Activated CD4-positive, alpha-beta T cell treated with anti-CD3 and anti-CD28 coated beads, Interleukin-2, amount 50 U/mL, for 16 hours (primary cell): ENCODE measurements at regions not wholly inside any gene's neighbourhood (a gene's known extent, or its start where the extent isn't known, plus 50 kb on each side); places are given as distances from the start of the nearest gene placed in this dataset.
"Not testable (repeated sequence)": the region's sequence is repeated elsewhere in the genome, so short reads cannot be mapped to it uniquely, and the experiment has no call there.

ENCODE experiments used
- DNase-seq: peaks from one replicate; pipeline ENCODE4 v3.0.0-alpha.2; 2020

GRCh38 chr2:90238505-90239230 is 1547.2 kb downstream of the RPIA start:
- not testable (repeated sequence) for DNase-seq

DNA sequence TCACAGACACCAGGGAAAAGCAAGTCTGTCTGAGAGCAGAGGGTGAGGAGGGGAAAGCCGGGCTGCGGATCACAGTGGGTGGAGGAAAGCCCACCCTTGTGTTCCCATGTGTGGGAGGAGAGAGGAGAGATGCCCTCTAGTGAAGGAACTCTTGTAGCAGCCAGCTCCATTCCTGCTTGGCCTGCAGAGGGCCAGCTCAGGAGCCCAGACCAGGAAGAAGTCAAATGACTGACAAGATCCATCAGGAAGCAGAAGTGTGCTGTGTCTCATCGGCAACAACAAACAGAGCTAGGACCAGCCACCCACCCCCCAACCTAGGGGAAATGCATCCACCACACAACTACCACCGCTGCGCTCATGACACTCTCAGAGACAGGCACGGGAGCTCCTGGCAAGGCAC is 1548.3 kb downstream of the RPIA start:
- not testable (repeated sequence) for DNase-seq

DNA sequence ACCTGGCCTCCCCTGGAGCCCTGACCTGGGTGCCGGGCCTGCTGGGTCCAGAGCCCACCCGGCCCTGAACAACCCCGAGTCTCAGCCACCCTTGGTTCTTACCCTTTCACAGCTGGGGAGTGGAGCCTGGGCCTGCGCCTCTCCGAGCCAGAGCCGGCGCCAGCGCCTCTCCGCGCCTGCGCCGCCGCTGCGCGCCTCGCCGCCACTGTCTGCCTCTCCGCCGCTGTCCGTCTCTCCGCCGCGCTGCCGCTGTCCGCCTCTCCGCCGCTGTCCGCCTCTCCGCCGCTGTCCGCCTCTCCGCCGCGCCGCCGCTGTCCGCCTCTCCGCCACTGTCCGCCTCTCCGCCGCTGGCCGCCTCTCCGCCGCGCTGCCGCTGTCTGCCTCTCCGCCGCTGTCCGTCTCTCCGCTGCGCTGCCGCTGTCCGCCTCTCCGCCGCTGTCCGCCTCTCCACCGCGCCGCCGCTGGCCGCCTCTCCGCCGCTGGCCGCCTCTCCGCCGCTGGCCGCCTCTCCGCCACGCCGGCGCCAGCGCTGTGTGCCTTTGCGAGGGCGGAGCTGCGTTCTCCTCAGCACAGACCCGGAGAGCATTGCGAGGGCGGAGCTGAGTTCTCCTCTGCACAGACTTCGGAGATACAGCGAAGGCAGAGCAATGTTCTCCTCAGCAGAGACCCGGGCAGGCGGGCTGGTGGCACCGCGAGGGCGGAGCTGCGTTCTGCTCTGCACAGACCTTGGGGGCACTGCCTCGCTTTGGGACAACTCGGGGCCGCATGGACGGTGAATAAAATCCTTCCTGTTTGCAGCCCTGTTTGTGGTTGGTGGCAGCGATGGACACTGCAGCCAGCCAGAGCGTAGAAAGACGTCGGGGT is 1553.7 kb downstream of the RPIA start:
- DNase-seq = not testable (repeated sequence)

DNA sequence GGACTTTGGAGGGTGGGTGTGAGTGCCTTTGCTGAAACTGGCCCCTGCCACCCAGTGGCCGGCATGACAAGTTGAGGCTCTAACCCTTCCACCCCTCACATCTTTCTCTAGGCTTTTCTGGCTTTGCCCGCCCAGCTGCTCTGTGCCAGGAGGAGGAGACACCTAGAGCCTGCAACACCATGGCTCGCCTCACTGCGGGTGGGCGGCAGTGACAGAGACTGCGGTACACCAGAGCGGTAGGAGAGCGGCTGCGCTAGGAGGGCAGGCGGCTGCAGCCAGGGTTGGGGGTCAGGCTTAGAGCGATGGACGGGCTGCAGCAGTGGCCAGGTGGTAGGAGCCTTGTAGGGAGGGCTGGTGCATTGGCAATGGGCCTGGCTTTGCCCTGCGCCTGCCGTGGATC is 1556.9 kb downstream of the RPIA start:
- not testable (repeated sequence) for DNase-seq

- not testable (repeated sequence) for DNase-seq
Measured at GRCh38 chr2:90250350-90250749, 1558.9 kb downstream of the RPIA start.

GRCh38 chr2:90251576-90251975 is 1560.1 kb downstream of the RPIA start:
- not testable (repeated sequence) for DNase-seq

- DNase-seq = not testable (repeated sequence)
Measured at GRCh38 chr2:90253306-90253705, 1561.8 kb downstream of the RPIA start.

DNA sequence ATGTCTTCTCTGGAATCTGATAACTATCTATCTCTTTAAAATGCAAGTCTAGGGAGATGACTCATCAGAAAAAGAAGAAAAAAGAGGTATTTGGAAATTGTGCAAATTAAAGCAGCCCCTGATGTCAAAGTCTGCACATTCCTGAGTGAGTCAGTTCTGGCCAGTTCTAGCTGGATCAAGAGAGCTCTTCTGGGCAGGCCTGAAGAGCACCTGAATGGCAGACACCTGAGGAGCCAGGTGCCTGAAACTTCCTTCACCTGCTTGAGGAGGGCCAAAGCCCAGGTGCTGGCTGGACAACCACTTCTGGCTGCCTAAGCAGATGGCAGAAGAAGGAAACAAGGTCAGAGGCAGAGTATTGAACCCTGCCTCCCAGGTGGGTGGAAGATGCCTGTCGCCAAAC is 1575.4 kb downstream of the RPIA start:
- not testable (repeated sequence) for DNase-seq

GRCh38 chr2:90287751-90288150 is 1596.3 kb downstream of the RPIA start:
- not testable (repeated sequence) for DNase-seq

GRCh38 chr2:90288396-90288795 is 1596.9 kb downstream of the RPIA start:
- not testable (repeated sequence) for DNase-seq

- DNase-seq = not testable (repeated sequence)
Measured at GRCh38 chr2:90289291-90289980, 1598.0 kb downstream of the RPIA start.

GRCh38 chr2:90290701-90291100 is 1599.2 kb downstream of the RPIA start:
- DNase-seq = not testable (repeated sequence)

DNA sequence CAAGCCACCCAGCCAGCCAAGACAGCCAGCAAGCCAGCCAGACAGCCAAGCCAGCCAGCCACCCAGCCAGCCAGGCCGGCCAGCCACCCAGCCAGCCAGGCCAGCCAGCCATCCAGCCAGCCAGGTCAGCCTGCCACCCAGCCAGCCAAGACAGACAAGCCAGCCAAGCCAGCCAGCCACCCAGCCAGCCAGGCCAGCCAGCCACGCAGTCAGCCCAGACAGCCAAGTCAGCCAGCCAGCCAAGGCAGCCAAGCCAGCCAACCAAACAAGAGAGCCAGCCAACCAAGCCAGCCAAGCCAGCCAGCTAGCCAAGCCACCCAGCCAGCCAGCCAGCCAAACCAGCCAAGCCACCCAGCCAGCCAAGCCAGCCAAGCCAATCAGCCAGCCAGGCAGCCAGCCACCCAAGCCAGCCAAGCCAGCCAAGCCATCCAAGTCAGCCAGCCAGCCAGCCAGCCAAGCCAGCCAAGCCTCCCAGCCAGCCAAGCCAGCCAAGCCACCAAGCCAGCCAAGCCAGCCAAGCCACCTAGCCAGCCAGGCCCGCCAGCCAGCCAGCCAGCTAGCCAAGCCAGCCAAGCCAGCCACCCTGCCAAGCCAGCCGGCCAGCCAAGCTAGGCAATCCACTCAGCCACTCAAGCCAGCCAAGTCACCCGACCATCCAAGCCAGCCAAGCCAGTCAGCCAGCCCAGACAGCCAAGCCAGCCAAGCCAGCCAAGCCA is 1599.9 kb downstream of the RPIA start:
- not testable (repeated sequence) for DNase-seq

- DNase-seq = not testable (repeated sequence)
Measured at GRCh38 chr2:90291934-90292333, 1600.5 kb downstream of the RPIA start.

DNA sequence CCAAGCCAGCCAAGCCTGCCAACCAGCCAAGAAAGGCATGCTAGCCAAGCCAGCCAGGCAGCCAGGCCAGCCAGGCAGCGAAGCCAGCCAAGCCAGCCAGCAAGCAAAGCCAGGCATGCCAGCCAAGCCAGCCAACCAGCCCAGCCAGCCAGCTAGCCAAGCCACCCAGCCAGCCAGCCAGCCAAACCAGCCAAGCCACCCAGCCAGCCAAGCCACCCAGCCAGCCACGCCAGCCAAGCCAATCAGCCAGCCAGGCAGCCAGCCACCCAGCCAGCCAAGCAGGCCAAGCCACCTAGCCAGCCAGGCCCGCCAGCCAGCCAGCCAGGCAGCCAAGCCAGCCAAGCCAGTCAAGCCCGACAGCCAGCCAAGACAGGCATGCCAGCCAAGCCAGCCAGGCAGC is 1601.0 kb downstream of the RPIA start:
- DNase-seq = not testable (repeated sequence)

- not testable (repeated sequence) for DNase-seq
Measured at GRCh38 chr2:90293224-90293623, 1601.8 kb downstream of the RPIA start.

- DNase-seq = not testable (repeated sequence)
Measured at GRCh38 chr2:90293806-90294205, 1602.3 kb downstream of the RPIA start.

GRCh38 chr2:90295036-90295750 is 1603.7 kb downstream of the RPIA start:
- not testable (repeated sequence) for DNase-seq

DNA sequence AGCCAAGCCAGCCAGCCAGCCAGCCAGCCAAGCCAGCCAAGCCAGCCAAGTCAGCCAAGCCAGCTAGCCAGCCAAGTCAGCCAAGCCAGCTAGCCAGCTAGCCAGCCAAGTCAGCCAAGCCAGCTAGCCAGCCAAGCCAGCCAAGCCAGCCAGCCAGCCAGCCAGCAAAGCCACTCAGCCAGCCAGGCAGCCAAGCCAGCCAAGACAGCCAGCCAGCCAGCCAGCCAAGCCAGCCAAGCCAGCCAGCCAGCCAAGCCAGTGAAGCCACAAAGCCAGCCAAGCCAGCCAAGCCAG is 1605.0 kb downstream of the RPIA start:
- not testable (repeated sequence) for DNase-seq

DNA sequence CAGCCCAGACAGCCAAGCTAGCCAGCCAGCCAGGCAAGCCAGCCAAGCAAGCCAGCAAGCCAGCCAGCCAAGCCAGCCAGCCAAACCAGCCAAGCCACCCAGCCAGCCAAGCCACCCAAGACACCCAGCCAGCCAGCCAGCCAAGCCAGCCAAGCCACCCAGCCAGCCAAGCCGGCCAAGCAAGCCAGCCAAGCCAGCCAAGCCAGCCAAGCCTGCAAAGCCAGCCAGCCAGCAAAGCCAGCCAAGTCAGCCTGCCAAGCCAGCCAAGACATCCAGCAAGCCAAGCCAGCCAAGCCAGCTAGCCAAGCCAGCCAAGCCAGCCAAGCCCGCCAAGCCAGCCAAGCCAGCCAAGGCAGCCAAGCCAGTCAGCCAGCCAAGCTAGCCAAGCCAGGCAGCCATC is 1606.2 kb downstream of the RPIA start:
- not testable (repeated sequence) for DNase-seq

GRCh38 chr2:90298126-90298755 is 1606.8 kb downstream of the RPIA start:
- not testable (repeated sequence) for DNase-seq

- DNase-seq = not testable (repeated sequence)
Measured at GRCh38 chr2:90298983-90299382, 1607.5 kb downstream of the RPIA start.
